ENCODE measurements at regions not wholly inside any gene's neighbourhood (a gene's known extent, or its start where the extent isn't known, plus 50 kb on each side); places are given as distances from the start of the nearest gene placed in this dataset.
"Not testable (repeated sequence)": the region's sequence is repeated elsewhere in the genome, so short reads cannot be mapped to it uniquely, and the experiment has no call there.

- DNase-seq (ENCODE audit: low read depth in 2 of 2) = no peak
Measured at GRCh38 chr7:3162289-3162688, 118.6 kb upstream of the CARD11 start.

DNA sequence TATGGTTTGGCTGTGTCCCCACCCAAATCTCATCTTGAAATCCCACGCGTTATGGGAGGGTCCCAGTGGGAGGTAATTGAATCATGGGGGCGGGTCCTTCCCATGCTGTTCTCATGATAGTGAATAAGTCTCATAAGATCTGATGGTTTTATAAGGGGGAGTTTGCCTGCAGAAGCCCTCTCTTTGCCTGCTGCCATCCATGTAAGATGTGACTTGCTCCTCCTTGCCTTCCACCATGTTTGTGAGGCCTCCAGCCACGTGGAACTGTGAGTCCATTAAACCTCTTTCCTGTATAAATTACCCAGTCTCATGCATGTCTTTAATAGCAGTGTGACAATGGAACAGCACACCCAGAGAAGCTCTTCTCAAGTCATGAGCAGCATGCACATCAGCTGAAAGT lies 119.1 kb upstream of the CARD11 start:
- DNase-seq (ENCODE audit: low read depth in 2 of 2) = not testable (repeated sequence)

DNA sequence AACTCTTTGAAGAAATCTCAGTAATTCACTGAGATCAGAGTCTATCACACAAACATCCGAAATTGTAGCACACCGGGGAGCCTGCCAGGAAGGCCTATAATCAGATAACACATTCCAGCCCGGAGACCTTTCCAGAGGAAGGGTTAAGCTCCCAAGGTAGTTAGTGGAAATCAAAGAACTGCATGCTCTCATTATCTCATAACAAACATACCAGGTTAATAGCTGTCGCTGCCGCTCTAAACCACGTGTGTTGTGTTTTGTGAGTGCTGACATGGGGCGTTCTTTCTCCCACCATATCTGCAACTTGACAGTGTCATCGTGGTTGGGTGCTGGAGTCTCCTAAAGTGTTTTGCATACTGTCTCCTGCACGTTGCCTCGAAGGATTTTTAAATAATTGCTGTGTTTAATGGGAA lies 120.7 kb upstream of the CARD11 start:
- DNase-seq (ENCODE audit: low read depth in 2 of 2) = no peak

GRCh38 chr7:3165681-3166580 lies 122.3 kb upstream of the CARD11 start:
- no peak for DNase-seq (ENCODE audit: low read depth in 2 of 2)

GRCh38 chr7:3167551-3167950 lies 123.9 kb upstream of the CARD11 start:
- no peak for DNase-seq (ENCODE audit: low read depth in 2 of 2)

DNA sequence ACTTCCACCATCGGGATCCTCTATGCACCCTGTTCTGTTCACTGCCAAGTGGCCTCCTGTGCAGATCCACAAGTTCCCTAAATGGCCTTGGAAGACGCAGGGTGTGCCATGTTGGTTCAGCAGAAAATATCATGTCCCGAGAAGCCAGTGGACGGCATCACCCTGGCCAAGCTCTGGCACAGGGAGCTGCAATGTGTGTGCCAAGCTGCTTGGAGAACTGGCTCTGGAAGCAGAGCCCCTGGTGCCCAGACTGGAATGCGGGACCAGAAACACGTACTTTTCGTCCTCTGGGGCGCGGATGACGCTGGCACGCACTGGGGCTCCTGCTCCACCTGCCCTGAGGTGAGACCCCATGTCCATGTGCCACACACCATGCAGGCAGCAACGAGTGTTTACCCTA lies 124.7 kb upstream of the CARD11 start:
- DNase-seq (ENCODE audit: low read depth in 2 of 2) = no peak

- no peak for DNase-seq (ENCODE audit: low read depth in 2 of 2)
Measured at GRCh38 chr7:3168869-3169268, 125.2 kb upstream of the CARD11 start.

- no peak for DNase-seq (ENCODE audit: low read depth in 2 of 2)
Measured at GRCh38 chr7:3172768-3173280, 128.2 kb upstream of the SDK1 start.

GRCh38 chr7:3174515-3175284 lies 126.4 kb upstream of the SDK1 start:
- no peak for DNase-seq (ENCODE audit: low read depth in 2 of 2)

- no peak for DNase-seq (ENCODE audit: low read depth in 2 of 2)
Measured at GRCh38 chr7:3175285-3175902, 125.7 kb upstream of the SDK1 start.

- no peak for DNase-seq (ENCODE audit: low read depth in 2 of 2)
Measured at GRCh38 chr7:3176112-3177000, 124.7 kb upstream of the SDK1 start.

GRCh38 chr7:3177271-3177670 lies 123.8 kb upstream of the SDK1 start:
- DNase-seq (ENCODE audit: low read depth in 2 of 2) = no peak

- no peak for DNase-seq (ENCODE audit: low read depth in 2 of 2)
Measured at GRCh38 chr7:3179456-3179855, 121.6 kb upstream of the SDK1 start.

- DNase-seq (ENCODE audit: low read depth in 2 of 2) = no peak
Measured at GRCh38 chr7:3180604-3181003, 120.4 kb upstream of the SDK1 start.

DNA sequence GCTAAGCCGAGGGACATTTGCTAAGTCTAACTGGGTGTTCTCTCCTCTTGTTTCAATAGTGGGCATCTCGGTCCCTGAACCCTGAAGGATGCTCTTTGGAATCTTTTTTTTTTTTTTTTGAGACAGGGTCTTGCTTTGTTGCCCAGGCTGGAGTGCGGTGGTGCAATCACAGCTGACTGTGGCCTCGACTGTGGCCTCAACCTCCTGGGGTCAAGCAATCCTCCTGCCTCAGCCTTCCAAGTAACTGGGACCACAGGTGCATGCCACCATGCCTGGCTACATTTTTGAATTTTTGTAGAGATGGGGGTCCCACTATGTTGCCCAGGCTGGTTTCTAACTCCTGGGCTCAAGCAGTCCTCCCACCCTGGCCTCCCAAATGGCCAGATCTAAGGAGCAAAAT lies 119.0 kb upstream of the SDK1 start:
- not testable (repeated sequence) for DNase-seq (ENCODE audit: low read depth in 2 of 2)

DNA sequence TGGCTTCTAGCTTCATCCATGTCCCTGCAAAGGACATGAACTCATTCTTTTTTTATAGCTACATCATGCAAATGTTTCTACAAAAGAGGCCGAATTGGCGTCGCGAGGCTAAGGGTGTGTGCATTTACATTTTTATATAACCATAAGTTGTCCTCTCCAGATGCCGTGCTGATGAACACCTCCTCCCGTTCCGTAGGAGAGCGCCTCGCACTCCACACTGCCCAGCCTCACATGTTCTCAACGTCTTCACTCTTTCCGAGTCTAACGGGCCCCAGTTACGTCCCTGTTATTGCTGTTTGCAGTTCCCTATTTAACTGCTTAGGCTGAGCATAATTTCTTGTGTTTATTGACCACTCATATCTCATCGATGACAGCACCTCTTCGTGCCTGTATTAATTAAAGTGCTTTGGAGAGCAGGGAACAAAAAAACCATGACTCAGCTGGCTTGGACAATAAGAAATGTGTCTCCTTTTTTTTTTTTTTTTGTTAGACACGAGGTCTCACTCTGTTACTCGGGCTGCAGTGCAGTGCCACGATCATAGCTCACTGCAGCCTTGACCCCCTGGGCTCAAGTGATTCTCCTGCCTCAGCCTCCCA lies 113.5 kb upstream of the SDK1 start:
- no peak for DNase-seq (ENCODE audit: low read depth in 2 of 2)

- no peak for DNase-seq (ENCODE audit: low read depth in 2 of 2)
Measured at GRCh38 chr7:3188946-3189345, 112.1 kb upstream of the SDK1 start.

GRCh38 chr7:3191548-3191947 lies 109.5 kb upstream of the SDK1 start:
- DNase-seq (ENCODE audit: low read depth in 2 of 2) = no peak

DNA sequence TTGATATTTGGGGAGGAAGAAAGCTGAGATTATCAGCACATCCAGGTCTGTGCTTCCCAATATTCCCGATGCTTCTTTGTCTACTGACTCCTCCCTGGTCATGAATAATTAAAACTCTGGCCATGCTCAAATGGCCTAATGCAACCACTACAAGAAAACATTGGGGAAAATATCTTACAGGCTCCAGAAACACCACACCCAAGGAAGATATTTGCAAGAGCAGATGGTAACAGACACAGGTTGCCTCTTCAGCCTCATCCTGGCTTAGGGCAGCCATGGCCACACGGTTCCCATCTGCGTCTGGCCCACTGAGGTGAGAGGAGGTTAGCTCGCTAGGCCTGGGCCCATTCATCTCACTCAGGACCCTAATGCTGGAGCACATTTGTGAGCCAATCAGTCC lies 108.4 kb upstream of the SDK1 start:
- no peak for DNase-seq (ENCODE audit: low read depth in 2 of 2)

DNA sequence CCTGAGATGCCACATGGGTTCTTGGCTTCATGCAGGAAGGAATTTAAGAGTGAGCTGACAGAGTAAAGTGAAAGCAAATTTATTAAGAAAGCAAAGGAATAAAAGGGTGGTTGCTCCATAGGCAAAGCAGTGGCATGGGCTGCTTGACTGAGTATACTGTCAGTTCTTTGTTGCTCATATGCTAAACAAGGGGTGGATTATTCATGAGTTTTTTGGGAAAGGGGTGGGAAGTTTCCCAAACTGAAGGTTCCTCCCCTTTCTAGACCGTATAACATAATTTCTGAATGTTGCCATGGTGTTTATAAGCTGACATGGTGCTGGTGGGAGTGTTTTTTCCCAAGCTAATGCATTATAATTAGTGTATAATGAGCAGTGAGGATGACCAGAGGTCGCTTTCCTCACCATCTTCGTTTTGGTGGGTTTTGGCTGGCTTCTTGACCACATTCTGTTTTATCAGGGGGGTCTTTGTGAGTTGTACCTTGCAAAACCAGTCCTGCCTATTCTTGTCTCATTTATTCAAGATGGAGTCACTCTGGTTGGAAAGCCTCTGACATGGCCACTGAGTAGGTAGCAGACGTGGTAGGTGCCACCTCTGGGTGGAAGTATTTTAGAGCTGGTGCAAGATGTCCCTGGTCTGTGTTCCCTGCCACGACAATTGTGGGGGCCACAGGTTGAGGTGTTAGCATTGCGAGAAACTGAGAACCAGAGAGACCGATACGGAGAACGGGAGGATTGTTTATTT lies 107.5 kb upstream of the SDK1 start:
- DNase-seq (ENCODE audit: low read depth in 2 of 2) = no peak

All from stimulated activated CD4-positive, alpha-beta T cell treated with anti-CD3 and anti-CD28 coated beads, Interleukin-1b, Interleukin-23, amount 100 ng/mL, for 1 hour (primary cell).